Endothelial cell of umbilical vein (primary cell): ENCODE measurements at regions not wholly inside any gene's neighbourhood (a gene's known extent, or its start where the extent isn't known, plus 50 kb on each side); places are given as distances from the start of the nearest gene placed in this dataset.

Experiments used
- BruUV-seq: library from RNA; stranded (reverse); fragments of 400-500 nt; replicated peaks from 2 replicates; lab custom pipeline; 2021; lab: Mats Ljungman, UMichigan
- CTCF ChIA-PET: fragments of 300-600, 350-600 bp; sonication (Branson Sonifier 250); formaldehyde crosslinking; loops from one replicate; lab custom pipeline; 2021; ENCODE audit warnings: antibody characterized with exemption, inconsistent platforms; lab: Charles Lee
- POLR2A ChIA-PET: fragments of 300-600, 350-600 bp; sonication (Branson Sonifier 250); formaldehyde crosslinking; loops from one replicate; lab custom pipeline; 2021; ENCODE audit warnings: antibody characterized with exemption, inconsistent platforms; lab: Charles Lee
- DNase-seq: peaks from one replicate; pipeline ENCODE4 v3.0.0-alpha.2; 2011; ENCODE audit warnings: low read depth, low spot score
- FAIRE-seq: peaks from 2 replicates; lab custom pipeline; 2011; peaks lifted over from hg19 to GRCh38; lab: Jason Lieb, UNC
- H2AFZ ChIP-seq: 2 replicates; pipeline ENCODE4 v1.6.0; 2012; ENCODE audit warnings: low read depth, low read length, control low read depth, inconsistent platforms
- H3K27ac ChIP-seq: 2 replicates; pipeline ENCODE4 v1.5.1; 2011; ENCODE audit warnings: low read depth, mild to moderate bottlenecking, control low read depth, low read length, moderate library complexity; ENCODE audit not compliant: insufficient read depth
- H3K27me3 ChIP-seq, 2 experiments: 2 replicates each; pipeline versions ENCODE4 v1.6.0 to v1.6.1; 2011; ENCODE audit warnings: low read length in 2 of 2, mixed read lengths in 1 of 2; ENCODE audit not compliant: control insufficient read depth in 2 of 2, insufficient read depth in 2 of 2
- H3K36me3 ChIP-seq, 2 experiments: 2 replicates in 1 of 2; 3 replicates in 1 of 2; pipeline ENCODE4 v1.5.1; 2011; ENCODE audit warnings: low read length in 2 of 2, mild to moderate bottlenecking in 1 of 2, moderate library complexity in 1 of 2; ENCODE audit not compliant: control insufficient read depth in 2 of 2, insufficient read depth in 2 of 2; ENCODE audit errors: extremely low read depth in 1 of 2
- H3K4me1 ChIP-seq: 3 replicates; pipeline ENCODE4 v1.5.1; 2011; ENCODE audit warnings: mild to moderate bottlenecking, low read length; ENCODE audit not compliant: control insufficient read depth, insufficient read depth; ENCODE audit errors: extremely low read depth
- H3K4me2 ChIP-seq: 2 replicates; pipeline ENCODE4 v1.6.1; 2011; ENCODE audit warnings: low read length, control low read depth, mixed read lengths; ENCODE audit not compliant: insufficient read depth
- H3K4me3 ChIP-seq, 3 experiments: fragments of 200-600 bp in 1 of 3; sonication (generic), shearing (Covaris generic) in 1 of 3; replicated peaks in 1 of 3; 2 replicates each; pipeline ENCODE4 v1.5.1; 2011 to 2016; ENCODE audit warnings: control low read depth in 3 of 3, low read length in 3 of 3, mild to moderate bottlenecking in 2 of 3, inconsistent platforms in 1 of 3, low read depth in 1 of 3, moderate library complexity in 1 of 3; ENCODE audit not compliant: insufficient read depth in 1 of 3
- H3K79me2 ChIP-seq: 2 replicates; pipeline ENCODE4 v1.6.0; 2012; ENCODE audit warnings: low read length, inconsistent platforms; ENCODE audit not compliant: control insufficient read depth, insufficient read depth
- H3K9ac ChIP-seq: replicated peaks from 2 replicates; pipeline ENCODE3; 2011; ENCODE audit warnings: low read length, control low read depth; ENCODE audit not compliant: insufficient read depth; ENCODE audit errors: extremely low read depth
- H3K9me1 ChIP-seq: replicated peaks from 3 replicates; pipeline ENCODE4 v1.6.0; 2011; ENCODE audit warnings: mild to moderate bottlenecking, low read length; ENCODE audit not compliant: control insufficient read depth, insufficient read depth; ENCODE audit errors: extremely low read depth
- H3K9me3 ChIP-seq: replicated peaks from 2 replicates; pipeline ENCODE4 v1.5.1; 2012; ENCODE audit warnings: low read length, inconsistent platforms; ENCODE audit not compliant: control insufficient read depth, insufficient read depth
- H4K20me1 ChIP-seq: replicated peaks from 2 replicates; pipeline ENCODE3; 2011; ENCODE audit warnings: mild to moderate bottlenecking, low read length; ENCODE audit not compliant: control insufficient read depth, insufficient read depth; ENCODE audit errors: extremely low read depth
- EZH2 ChIP-seq: IDR thresholded peaks from 2 replicates; pipeline ENCODE4 v1.6.1; 2012; ENCODE audit warnings: borderline replicate concordance, low read depth, mild to moderate bottlenecking, moderate library complexity, low read length, inconsistent platforms; ENCODE audit not compliant: severe bottlenecking
- FOS ChIP-seq: IDR thresholded peaks from 2 replicates; pipeline ENCODE4 v1.6.1; 2011; ENCODE audit warnings: mild to moderate bottlenecking, low read length, moderate library complexity, borderline replicate concordance; ENCODE audit not compliant: insufficient read depth
- GATA2 ChIP-seq: IDR thresholded peaks from 2 replicates; pipeline ENCODE4 v1.7.0; 2011; ENCODE audit warnings: low read depth, mild to moderate bottlenecking, moderate library complexity, mixed read lengths, low read length; ENCODE audit not compliant: insufficient read length, insufficient read depth
- JUN ChIP-seq: IDR thresholded peaks from 2 replicates; pipeline ENCODE4 v1.6.1; 2011; ENCODE audit warnings: borderline replicate concordance, low read depth; ENCODE audit not compliant: insufficient read length, insufficient read depth
- MYC ChIP-seq: IDR thresholded peaks from one replicate; pipeline ENCODE4 v1.6.1; 2011; ENCODE audit warnings: mild to moderate bottlenecking, low read depth, low read length
- POLR2A ChIP-seq: IDR thresholded peaks from 2 replicates; pipeline ENCODE4 v1.6.1; 2012; ENCODE audit warnings: low read depth, mild to moderate bottlenecking, control low read depth, low read length
- POLR2AphosphoS5 ChIP-seq: IDR thresholded peaks from 2 replicates; pipeline ENCODE4 v1.6.1; 2012; ENCODE audit warnings: low read depth, mild to moderate bottlenecking, control low read depth, low read length, moderate library complexity; ENCODE audit not compliant: insufficient read depth
- dilution Hi-C: fragments of 300-500 bp; cut with MboI; formaldehyde crosslinking; loops from one replicate; pipeline ENCODE4 v1.15.0; 2019; ENCODE audit warnings: low sequenced_read_pairs; ENCODE audit not compliant: extremely low pct_ligation_motif_present
- intact Hi-C: fragments of 100-400 bp; cut with micrococcal nuclease; formaldehyde crosslinking; loops from one replicate; pipeline ENCODE4 v1.10.0; 2022
- TF ChIP-seq, protein P1 (sequence below): IDR thresholded peaks from 2 replicates; pipeline ENCODE4 v1.6.1; 2011; ENCODE audit not compliant: insufficient read depth, insufficient read length
- TF ChIP-seq, protein P2 (sequence below), 2 donors: IDR thresholded peaks; 1 replicate in 1 of 2; 2 replicates in 1 of 2; pipeline ENCODE4 v1.5.1; 2011; ENCODE audit warnings: low read length in 2 of 2, mild to moderate bottlenecking in 2 of 2, moderate library complexity in 2 of 2, control low read depth in 1 of 2, inconsistent platforms in 1 of 2, low read depth in 1 of 2; ENCODE audit not compliant: insufficient read depth in 1 of 2; ENCODE audit errors: extremely low read depth in 1 of 2

DNA sequence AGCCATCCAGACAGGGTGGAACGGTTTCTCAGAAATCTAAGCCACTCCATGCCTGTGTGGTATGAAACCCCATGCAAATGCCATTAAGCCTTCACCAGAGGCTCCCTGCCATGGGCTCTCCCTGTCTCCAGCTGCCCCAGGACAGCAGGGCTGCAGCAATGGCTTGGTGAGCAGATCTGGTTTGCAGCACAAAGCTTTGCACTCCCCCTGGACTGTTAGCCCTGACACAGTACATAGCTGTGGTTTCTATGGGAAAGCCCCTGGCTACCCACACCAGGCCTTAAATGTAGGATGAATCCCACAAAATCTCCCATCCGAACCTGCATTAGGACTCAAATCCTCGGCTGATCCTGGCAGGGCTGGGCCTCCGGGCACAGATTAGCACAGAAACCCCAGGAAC lies 291.6 kb downstream of the TNS1 start:
- Histone ChIP-seq H3K36me3 (no peaks in the 10 kb centered on the region), H3K79me2 (no peaks in the 10 kb centered on the region), H3K9ac (no peak overlapping the region), H3K9me3 (no peaks in the 10 kb centered on the region), H3K4me2 (no peak overlapping the region), H3K4me3 (no peak overlapping the region), H3K9me1 (no peaks in the 10 kb centered on the region), H3K27me3 (peaks cover 0 to 5% of the 10 kb centered on the region in 2 experiments), H4K20me1 (no peaks in the 10 kb centered on the region), H2AFZ (no peak overlapping the region), H3K27ac (no peak overlapping the region), H3K4me1 (no peaks in the 10 kb centered on the region)
- FAIRE-seq (no peak), DNase-seq (no peak)
- dilution Hi-C loops = no loop called here
- intact Hi-C loops = loop anchor here (5.0 kb wide), 2 partner anchors 569 to 1194 kb away; no protein-coding TSS in a partner anchor
- CTCF ChIA-PET = interaction anchor here (1.0 to 4.5 kb wide), 4 partner anchors 60 to 1029 kb away, joined by 3 to 58 read pairs (median 4); no protein-coding TSS in a partner anchor
- no peak for TF ChIP-seq POLR2AphosphoS5
- no peak for TF ChIP-seq EZH2
- TF ChIP-seq FOS = no peak
- no peak for TF ChIP-seq MYC
- POLR2A ChIA-PET = no interaction called here
- no TSS peak for BruUV-seq

DNA sequence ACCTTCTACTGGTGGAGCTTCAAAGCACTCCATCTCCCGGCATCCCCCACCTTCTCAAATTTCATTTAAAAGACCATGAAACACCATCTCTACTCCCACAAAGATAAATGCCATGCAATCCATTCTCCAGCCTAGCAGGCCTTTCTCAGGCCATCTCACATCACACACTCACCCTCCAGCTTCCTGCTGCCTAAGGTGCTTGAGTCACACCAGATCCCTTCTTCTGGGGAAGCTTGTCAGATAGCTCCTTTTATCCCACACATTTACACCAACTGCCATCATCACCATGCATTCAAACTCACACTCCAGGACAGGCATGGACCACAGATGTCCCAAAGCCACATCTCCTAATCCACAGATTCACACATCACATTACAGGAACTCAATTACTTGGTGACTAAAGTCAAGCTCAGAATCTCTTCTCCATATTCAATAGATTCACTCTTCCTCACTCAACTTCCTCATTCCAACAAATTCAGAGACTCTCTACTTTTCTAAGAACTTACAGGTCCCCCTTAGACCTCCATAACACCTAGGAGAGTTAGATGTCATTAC lies 292.5 kb downstream of the TNS1 start:
- no peaks in the 10 kb centered on the region for H3K4me1 ChIP-seq
- H3K9ac ChIP-seq = no peak overlapping the region
- no peaks in the 10 kb centered on the region for H3K36me3 ChIP-seq
- H3K4me3 ChIP-seq = no peak overlapping the region
- no peak overlapping the region for H2AFZ ChIP-seq
- DNase-seq = no peak
- no peak for FAIRE-seq
- CTCF ChIA-PET = interaction anchor here (0.9 to 4.5 kb wide), 4 partner anchors 46 to 1028 kb away, joined by 3 to 58 read pairs (median 6); no protein-coding TSS in a partner anchor
- no peaks in the 10 kb centered on the region for H3K9me3 ChIP-seq
- H3K79me2 ChIP-seq = no peaks in the 10 kb centered on the region
- TF ChIP-seq JUN = no peak
- no peak for TF ChIP-seq FOS
- no peak for TF ChIP-seq GATA2
- no peak for TF ChIP-seq EZH2
- TF ChIP-seq MYC = no peak
- TF ChIP-seq, protein P1, sequence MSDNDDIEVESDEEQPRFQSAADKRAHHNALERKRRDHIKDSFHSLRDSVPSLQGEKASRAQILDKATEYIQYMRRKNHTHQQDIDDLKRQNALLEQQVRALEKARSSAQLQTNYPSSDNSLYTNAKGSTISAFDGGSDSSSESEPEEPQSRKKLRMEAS = no peak
- TF ChIP-seq POLR2AphosphoS5 = no peak
- no peak for TF ChIP-seq POLR2A
- TF ChIP-seq, protein P2, sequence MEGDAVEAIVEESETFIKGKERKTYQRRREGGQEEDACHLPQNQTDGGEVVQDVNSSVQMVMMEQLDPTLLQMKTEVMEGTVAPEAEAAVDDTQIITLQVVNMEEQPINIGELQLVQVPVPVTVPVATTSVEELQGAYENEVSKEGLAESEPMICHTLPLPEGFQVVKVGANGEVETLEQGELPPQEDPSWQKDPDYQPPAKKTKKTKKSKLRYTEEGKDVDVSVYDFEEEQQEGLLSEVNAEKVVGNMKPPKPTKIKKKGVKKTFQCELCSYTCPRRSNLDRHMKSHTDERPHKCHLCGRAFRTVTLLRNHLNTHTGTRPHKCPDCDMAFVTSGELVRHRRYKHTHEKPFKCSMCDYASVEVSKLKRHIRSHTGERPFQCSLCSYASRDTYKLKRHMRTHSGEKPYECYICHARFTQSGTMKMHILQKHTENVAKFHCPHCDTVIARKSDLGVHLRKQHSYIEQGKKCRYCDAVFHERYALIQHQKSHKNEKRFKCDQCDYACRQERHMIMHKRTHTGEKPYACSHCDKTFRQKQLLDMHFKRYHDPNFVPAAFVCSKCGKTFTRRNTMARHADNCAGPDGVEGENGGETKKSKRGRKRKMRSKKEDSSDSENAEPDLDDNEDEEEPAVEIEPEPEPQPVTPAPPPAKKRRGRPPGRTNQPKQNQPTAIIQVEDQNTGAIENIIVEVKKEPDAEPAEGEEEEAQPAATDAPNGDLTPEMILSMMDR (IDR thresholded peaks at IDR 0.05; ENCODE audit: extremely low read depth in 1 of 2, insufficient read depth in 1 of 2, low read depth in 1 of 2, low read length in 2 of 2) = no peak
- H3K4me2 ChIP-seq = no peak overlapping the region
- BruUV-seq = no TSS peak
- peaks cover 0 to 6% of the 10 kb centered on the region in 2 experiments for H3K27me3 ChIP-seq
- H4K20me1 ChIP-seq = no peaks in the 10 kb centered on the region
- dilution Hi-C loops = no loop called here
- intact Hi-C loops = loop anchor here (5.0 kb wide), 2 partner anchors 568 to 1193 kb away; no protein-coding TSS in a partner anchor
- no peak overlapping the region for H3K27ac ChIP-seq
- POLR2A ChIA-PET = no interaction called here
- no peaks in the 10 kb centered on the region for H3K9me1 ChIP-seq
